ENCODE measurements at regions not wholly inside any gene's neighbourhood (a gene's known extent, or its start where the extent isn't known, plus 50 kb on each side); places are given as distances from the start of the nearest gene placed in this dataset.

DNA sequence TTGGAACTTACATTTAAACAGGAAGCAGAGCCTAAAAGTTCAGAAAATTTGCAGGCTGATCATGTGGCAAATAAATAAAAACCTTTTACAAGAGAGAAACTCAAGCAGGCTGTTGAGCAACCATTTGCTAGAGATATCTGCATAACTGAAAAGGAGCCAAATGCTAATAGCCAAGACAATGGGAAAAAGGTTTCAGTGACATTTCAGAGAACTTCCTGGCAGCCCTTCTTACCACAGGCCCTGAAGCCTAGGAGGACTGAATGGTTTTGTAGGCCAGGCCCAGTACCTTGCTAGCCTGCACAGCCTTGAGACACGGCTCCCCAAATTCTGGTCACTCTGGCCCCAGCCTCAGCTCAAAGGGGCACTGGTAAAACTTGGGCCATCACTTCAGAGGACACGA lies 945.1 kb downstream of the ADGRL3 start:
- no peak for DNase-seq (ENCODE audit: insufficient read length, low spot score, missing footprints)
- H3K36me3 ChIP-seq (ENCODE audit: insufficient read depth, low read length), result no peaks in the 10 kb centered on the region
- H3K4me3 ChIP-seq (ENCODE audit: insufficient read depth, low read length), result no peak overlapping the region
- no peak overlapping the region for H2AFZ ChIP-seq (ENCODE audit: low read length)
- H3K9me3 ChIP-seq (ENCODE audit: low read depth, low read length), result peaks cover 5% of the 10 kb centered on the region
- no peak for TF ChIP-seq CTCF (IDR thresholded peaks at IDR 0.05; ENCODE audit: extremely low read depth, low read depth, low read length)
- no peaks in the 10 kb centered on the region for H3K79me2 ChIP-seq (ENCODE audit: insufficient read depth, low read length)
- no peaks in the 10 kb centered on the region for H3K27me3 ChIP-seq (ENCODE audit: insufficient read depth, low read length)
- no peak overlapping the region for H3K27ac ChIP-seq (ENCODE audit: low read depth, low read length)
- no peak overlapping the region for H3K4me2 ChIP-seq (ENCODE audit: insufficient read depth, low read length)
- no peaks in the 10 kb centered on the region for H4K20me1 ChIP-seq (ENCODE audit: insufficient read depth, low read length)
- no peaks in the 10 kb centered on the region for H3K4me1 ChIP-seq (ENCODE audit: insufficient read depth, low read length)

GRCh38 chr4:62144431-62144830 lies 944.3 kb downstream of the ADGRL3 start:
- Histone ChIP-seq H4K20me1 (ENCODE audit: insufficient read depth, low read length) (no peaks in the 10 kb centered on the region), H3K36me3 (ENCODE audit: insufficient read depth, low read length) (no peaks in the 10 kb centered on the region), H3K79me2 (ENCODE audit: insufficient read depth, low read length) (no peaks in the 10 kb centered on the region), H3K4me2 (ENCODE audit: insufficient read depth, low read length) (no peak overlapping the region), H3K4me1 (ENCODE audit: insufficient read depth, low read length) (no peaks in the 10 kb centered on the region), H3K27me3 (ENCODE audit: insufficient read depth, low read length) (no peaks in the 10 kb centered on the region), H3K9me3 (ENCODE audit: low read depth, low read length) (peaks cover 5% of the 10 kb centered on the region), H3K4me3 (ENCODE audit: insufficient read depth, low read length) (no peak overlapping the region), H2AFZ (ENCODE audit: low read length) (no peak overlapping the region), H3K27ac (ENCODE audit: low read depth, low read length) (no peak overlapping the region)
- TF ChIP-seq CTCF (IDR thresholded peaks at IDR 0.05; ENCODE audit: extremely low read depth, low read depth, low read length), result no peak
- no peak for DNase-seq (ENCODE audit: insufficient read length, low spot score, missing footprints)

- Histone ChIP-seq H3K36me3 (ENCODE audit: insufficient read depth, low read length) (no peaks in the 10 kb centered on the region), H3K9me3 (ENCODE audit: low read depth, low read length) (peaks cover 6% of the 10 kb centered on the region), H3K4me1 (ENCODE audit: insufficient read depth, low read length) (no peaks in the 10 kb centered on the region), H2AFZ (ENCODE audit: low read length) (no peak overlapping the region), H3K79me2 (ENCODE audit: insufficient read depth, low read length) (no peaks in the 10 kb centered on the region), H3K4me3 (ENCODE audit: insufficient read depth, low read length) (no peak overlapping the region), H4K20me1 (ENCODE audit: insufficient read depth, low read length) (no peaks in the 10 kb centered on the region), H3K27me3 (ENCODE audit: insufficient read depth, low read length) (no peaks in the 10 kb centered on the region), H3K4me2 (ENCODE audit: insufficient read depth, low read length) (no peak overlapping the region), H3K27ac (ENCODE audit: low read depth, low read length) (no peak overlapping the region)
- no peak for DNase-seq (ENCODE audit: insufficient read length, low spot score, missing footprints)
- TF ChIP-seq CTCF (IDR thresholded peaks at IDR 0.05; ENCODE audit: extremely low read depth, low read depth, low read length), result no peak
These were observed 935.5 kb downstream of the ADGRL3 start for GRCh38 chr4:62135565-62136156.

GRCh38 chr4:62133977-62134376 lies 933.9 kb downstream of the ADGRL3 start:
- no peaks in the 10 kb centered on the region for H4K20me1 ChIP-seq (ENCODE audit: insufficient read depth, low read length)
- H3K27me3 ChIP-seq (ENCODE audit: insufficient read depth, low read length), result no peaks in the 10 kb centered on the region
- no peaks in the 10 kb centered on the region for H3K79me2 ChIP-seq (ENCODE audit: insufficient read depth, low read length)
- no peak overlapping the region for H3K27ac ChIP-seq (ENCODE audit: low read depth, low read length)
- H3K9me3 ChIP-seq (ENCODE audit: low read depth, low read length), result peaks cover 6% of the 10 kb centered on the region
- H3K4me1 ChIP-seq (ENCODE audit: insufficient read depth, low read length), result no peaks in the 10 kb centered on the region
- no peak overlapping the region for H3K4me2 ChIP-seq (ENCODE audit: insufficient read depth, low read length)
- no peak overlapping the region for H2AFZ ChIP-seq (ENCODE audit: low read length)
- no peaks in the 10 kb centered on the region for H3K36me3 ChIP-seq (ENCODE audit: insufficient read depth, low read length)
- H3K4me3 ChIP-seq (ENCODE audit: insufficient read depth, low read length), result no peak overlapping the region
- no peak for DNase-seq (ENCODE audit: insufficient read length, low spot score, missing footprints)
- no peak for TF ChIP-seq CTCF (IDR thresholded peaks at IDR 0.05; ENCODE audit: extremely low read depth, low read depth, low read length)

Measured in osteoblast (primary cell).